GOT3 (cell line): ENCODE measurements at regions not wholly inside any gene's neighbourhood (a gene's known extent, or its start where the extent isn't known, plus 50 kb on each side); places are given as distances from the start of the nearest gene placed in this dataset.
"Not testable (repeated sequence)": the region's sequence is repeated elsewhere in the genome, so short reads cannot be mapped to it uniquely, and the experiment has no call there.

Experiments used
- DNase-seq: peaks from one replicate; lab custom pipeline; 2025; ENCODE audit warnings: mixed read lengths; lab: John Stamatoyannopoulos, UW

GRCh38 chr2:223285370-223286265 lies 233.6 kb downstream of the KCNE4 start:
- no peak for DNase-seq

GRCh38 chr2:223294756-223295155 lies 242.8 kb downstream of the KCNE4 start:
- no peak for DNase-seq

- DNase-seq = no peak
These were observed 245.8 kb downstream of the KCNE4 start for GRCh38 chr2:223297788-223298187.

GRCh38 chr2:223298329-223298728 lies 246.3 kb downstream of the KCNE4 start:
- DNase-seq = not testable (repeated sequence)

GRCh38 chr2:223300326-223300725 lies 248.3 kb downstream of the KCNE4 start:
- no peak for DNase-seq

- DNase-seq = no peak
These were observed 254.4 kb downstream of the KCNE4 start for GRCh38 chr2:223306371-223306770.

GRCh38 chr2:223311889-223312680 lies 260.1 kb downstream of the KCNE4 start:
- no peak for DNase-seq

GRCh38 chr2:223313101-223313500 lies 261.1 kb downstream of the KCNE4 start:
- DNase-seq = no peak

- no peak for DNase-seq
These were observed 262.8 kb downstream of the KCNE4 start for GRCh38 chr2:223314811-223315210.

- no peak for DNase-seq
These were observed 263.8 kb downstream of the KCNE4 start for GRCh38 chr2:223315813-223316212.

- DNase-seq = no peak
These were observed 264.4 kb downstream of the KCNE4 start for GRCh38 chr2:223316342-223316741.

- no peak for DNase-seq
These were observed 267.6 kb downstream of the KCNE4 start for GRCh38 chr2:223319601-223320000.

- no peak for DNase-seq
These were observed 272.4 kb downstream of the KCNE4 start for GRCh38 chr2:223324402-223324801.

- DNase-seq = no peak
These were observed 273.6 kb downstream of the SCG2 start for GRCh38 chr2:223328578-223328977.

- DNase-seq = not testable (repeated sequence)
These were observed 271.4 kb downstream of the SCG2 start for GRCh38 chr2:223330747-223331146.

- DNase-seq = no peak
These were observed 264.1 kb downstream of the SCG2 start for GRCh38 chr2:223338016-223338415.

- no peak for DNase-seq
These were observed 245.1 kb downstream of the SCG2 start for GRCh38 chr2:223357076-223357475.

- no peak for DNase-seq
These were observed 239.1 kb downstream of the SCG2 start for GRCh38 chr2:223363085-223363484.

- DNase-seq = no peak
These were observed 236.9 kb downstream of the SCG2 start for GRCh38 chr2:223365158-223365679.

GRCh38 chr2:223366566-223366965 lies 235.6 kb downstream of the SCG2 start:
- DNase-seq = no peak

- no peak for DNase-seq
These were observed 233.7 kb downstream of the SCG2 start for GRCh38 chr2:223368481-223368880.

- no peak for DNase-seq
These were observed 232.3 kb downstream of the SCG2 start for GRCh38 chr2:223369889-223370288.

GRCh38 chr2:223383315-223383714 lies 218.8 kb downstream of the SCG2 start:
- no peak for DNase-seq
